Keratinocyte (primary cell): ENCODE measurements at regions not wholly inside any gene's neighbourhood (a gene's known extent, or its start where the extent isn't known, plus 50 kb on each side); places are given as distances from the start of the nearest gene placed in this dataset.

Source experiments
- DNase-seq: peaks from one replicate; pipeline ENCODE4 v3.0.0-alpha.2; 2011; ENCODE audit warnings: low read depth, missing footprints, low spot score
- FAIRE-seq: peaks from 2 replicates; lab custom pipeline; 2011; peaks lifted over from hg19 to GRCh38; lab: Jason Lieb, UNC
- H2AFZ ChIP-seq: 2 replicates; pipeline ENCODE4 v1.6.0; 2012; ENCODE audit warnings: low read length, control low read depth, inconsistent platforms; ENCODE audit not compliant: control insufficient read depth
- H3K27ac ChIP-seq: 2 replicates; pipeline ENCODE4 v1.5.1; 2011; ENCODE audit warnings: low read length; ENCODE audit not compliant: control insufficient read depth, insufficient read depth
- H3K27me3 ChIP-seq: 3 replicates; pipeline ENCODE4 v1.6.0; 2011; ENCODE audit warnings: low read length; ENCODE audit not compliant: control insufficient read depth, insufficient read depth; ENCODE audit errors: extremely low read depth
- H3K36me3 ChIP-seq, 2 experiments: 2 replicates in 1 of 2; 3 replicates in 1 of 2; pipeline ENCODE4 v1.5.1; 2011; ENCODE audit warnings: low read length in 2 of 2, mild to moderate bottlenecking in 1 of 2; ENCODE audit not compliant: control insufficient read depth in 2 of 2, insufficient read depth in 2 of 2; ENCODE audit errors: extremely low read depth in 1 of 2
- H3K4me1 ChIP-seq: 3 replicates; pipeline ENCODE4 v1.5.1; 2011; ENCODE audit warnings: low read length; ENCODE audit not compliant: control insufficient read depth, insufficient read depth; ENCODE audit errors: extremely low read depth
- H3K4me2 ChIP-seq: 3 replicates; pipeline ENCODE4 v1.6.0; 2011; ENCODE audit warnings: low read depth, low read length; ENCODE audit not compliant: control insufficient read depth, insufficient read depth; ENCODE audit errors: extremely low read depth
- H3K4me3 ChIP-seq, 3 experiments: fragments of 200-600 bp in 1 of 3; sonication (generic) in 1 of 3; 2 replicates in 2 of 3; 3 replicates in 1 of 3; pipeline ENCODE4 v1.5.1; 2011 to 2016; ENCODE audit warnings: low read length in 3 of 3, mild to moderate bottlenecking in 3 of 3, control low read depth in 2 of 3, inconsistent platforms in 1 of 3, low read depth in 1 of 3, mixed read lengths in 1 of 3, mixed run types in 1 of 3, moderate library complexity in 1 of 3; ENCODE audit not compliant: control insufficient read depth in 2 of 3, insufficient read depth in 2 of 3; ENCODE audit errors: extremely low read depth in 1 of 3
- H3K79me2 ChIP-seq: 2 replicates; pipeline ENCODE4 v1.6.0; 2012; ENCODE audit warnings: low read length; ENCODE audit not compliant: control insufficient read depth, insufficient read depth
- H3K9ac ChIP-seq: 3 replicates; pipeline ENCODE4 v1.6.0; 2011; ENCODE audit warnings: low read length; ENCODE audit not compliant: control insufficient read depth, insufficient read depth; ENCODE audit errors: extremely low read depth
- H3K9me1 ChIP-seq: 3 replicates; pipeline ENCODE4 v1.6.0; 2011; ENCODE audit warnings: low read length; ENCODE audit not compliant: control insufficient read depth, insufficient read depth; ENCODE audit errors: extremely low read depth
- H3K9me3 ChIP-seq: 2 replicates; pipeline ENCODE4 v1.5.1; 2012; ENCODE audit warnings: low read depth, low read length; ENCODE audit not compliant: control insufficient read depth
- H4K20me1 ChIP-seq: 3 replicates; pipeline ENCODE4 v1.6.0; 2011; ENCODE audit warnings: low read length; ENCODE audit not compliant: control insufficient read depth, insufficient read depth; ENCODE audit errors: extremely low read depth
- EZH2 ChIP-seq: IDR thresholded peaks from one replicate; pipeline ENCODE4 v1.6.1; 2012; ENCODE audit warnings: inconsistent platforms, mild to moderate bottlenecking, low read length, moderate library complexity
- dilution Hi-C: fragments of 300-500 bp; cut with MboI; formaldehyde crosslinking; loops from one replicate; pipeline ENCODE4 v1.7.0; 2020; ENCODE audit warnings: low sequenced_read_pairs; ENCODE audit not compliant: extremely low pct_ligation_motif_present
- TF ChIP-seq, protein P1 (sequence below), 3 experiments: IDR thresholded peaks in 1 of 3; conservative IDR thresholded peaks in 1 of 3; optimal IDR thresholded peaks in 1 of 3; 2 replicates in 2 of 3; 3 replicates in 1 of 3; pipeline versions ENCODE3 to v1.5.1; 2011; ENCODE audit warnings: low read length in 3 of 3, mild to moderate bottlenecking in 3 of 3, moderate library complexity in 2 of 3, control low read depth in 1 of 3, inconsistent platforms in 1 of 3; ENCODE audit not compliant: insufficient read depth in 2 of 3; ENCODE audit errors: extremely low read depth in 1 of 3

DNA sequence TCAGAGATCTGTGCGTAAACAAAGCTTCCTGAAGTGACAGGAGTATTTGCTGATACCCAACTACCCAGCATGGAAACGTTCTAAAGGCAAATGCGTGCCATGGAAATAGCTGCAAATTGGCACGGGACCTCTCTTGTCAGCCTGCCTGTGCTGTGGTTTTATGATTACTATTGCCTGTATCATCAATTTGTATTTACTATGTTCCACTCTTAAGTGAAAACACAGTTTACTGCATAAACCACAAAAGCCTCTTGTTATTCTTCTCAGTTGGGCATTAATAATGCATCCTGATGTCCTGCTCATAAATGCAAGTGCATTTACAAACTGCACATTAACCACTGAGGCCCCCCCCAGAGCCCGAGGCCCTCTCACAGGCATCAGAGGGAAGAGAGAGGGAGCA lies 196.6 kb upstream of the SLC35G4 start:
- Histone ChIP-seq H2AFZ (no peak overlapping the region), H3K4me3 (no peak overlapping the region), H3K9me1 (no peaks in the 10 kb centered on the region), H3K27ac (no peak overlapping the region), H3K9ac (no peak overlapping the region), H3K9me3 (no peaks in the 10 kb centered on the region), H3K27me3 (no peaks in the 10 kb centered on the region), H3K4me2 (no peak overlapping the region), H4K20me1 (no peaks in the 10 kb centered on the region), H3K4me1 (no peaks in the 10 kb centered on the region), H3K36me3 (no peaks in the 10 kb centered on the region), H3K79me2 (no peaks in the 10 kb centered on the region)
- dilution Hi-C loops, result no loop called here
- no peak for FAIRE-seq
- no peak for DNase-seq
- TF ChIP-seq, protein P1, sequence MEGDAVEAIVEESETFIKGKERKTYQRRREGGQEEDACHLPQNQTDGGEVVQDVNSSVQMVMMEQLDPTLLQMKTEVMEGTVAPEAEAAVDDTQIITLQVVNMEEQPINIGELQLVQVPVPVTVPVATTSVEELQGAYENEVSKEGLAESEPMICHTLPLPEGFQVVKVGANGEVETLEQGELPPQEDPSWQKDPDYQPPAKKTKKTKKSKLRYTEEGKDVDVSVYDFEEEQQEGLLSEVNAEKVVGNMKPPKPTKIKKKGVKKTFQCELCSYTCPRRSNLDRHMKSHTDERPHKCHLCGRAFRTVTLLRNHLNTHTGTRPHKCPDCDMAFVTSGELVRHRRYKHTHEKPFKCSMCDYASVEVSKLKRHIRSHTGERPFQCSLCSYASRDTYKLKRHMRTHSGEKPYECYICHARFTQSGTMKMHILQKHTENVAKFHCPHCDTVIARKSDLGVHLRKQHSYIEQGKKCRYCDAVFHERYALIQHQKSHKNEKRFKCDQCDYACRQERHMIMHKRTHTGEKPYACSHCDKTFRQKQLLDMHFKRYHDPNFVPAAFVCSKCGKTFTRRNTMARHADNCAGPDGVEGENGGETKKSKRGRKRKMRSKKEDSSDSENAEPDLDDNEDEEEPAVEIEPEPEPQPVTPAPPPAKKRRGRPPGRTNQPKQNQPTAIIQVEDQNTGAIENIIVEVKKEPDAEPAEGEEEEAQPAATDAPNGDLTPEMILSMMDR (optimal IDR thresholded peaks at IDR 0.05 in 1 of 3, IDR thresholded peaks at IDR 0.05 in 1 of 3, conservative IDR thresholded peaks at IDR 0.05 in 1 of 3; ENCODE audit: extremely low read depth in 1 of 3, insufficient read depth in 2 of 3, low read length in 3 of 3), result no peak
- no peak for TF ChIP-seq EZH2

DNA sequence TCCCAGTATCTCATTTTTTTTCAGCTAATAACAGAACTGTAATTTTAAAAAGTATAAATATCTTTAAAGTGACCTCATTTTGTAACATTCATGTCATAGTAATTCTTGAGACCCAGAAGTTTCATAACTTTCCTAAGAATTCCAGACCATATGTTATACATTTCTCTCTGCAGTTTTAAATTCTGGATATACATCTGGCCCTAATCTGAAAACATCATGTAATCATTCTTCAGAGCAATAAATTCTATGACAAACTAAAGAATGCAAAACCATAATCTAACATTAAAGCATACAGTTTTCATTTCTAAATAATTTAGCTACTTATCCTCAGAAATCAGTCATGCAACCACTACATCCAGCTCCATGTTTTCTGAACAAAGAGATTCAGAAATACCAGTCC lies 198.3 kb upstream of the SLC35G4 start:
- no peaks in the 10 kb centered on the region for H3K9me1 ChIP-seq
- FAIRE-seq, result no peak
- TF ChIP-seq, protein P1 (optimal IDR thresholded peaks at IDR 0.05 in 1 of 3, IDR thresholded peaks at IDR 0.05 in 1 of 3, conservative IDR thresholded peaks at IDR 0.05 in 1 of 3; ENCODE audit: extremely low read depth in 1 of 3, insufficient read depth in 2 of 3, low read length in 3 of 3), result no peak
- no peak for TF ChIP-seq EZH2
- dilution Hi-C loops, result no loop called here
- no peaks in the 10 kb centered on the region for H3K4me1 ChIP-seq
- no peaks in the 10 kb centered on the region for H4K20me1 ChIP-seq
- H3K27ac ChIP-seq, result no peak overlapping the region
- H3K36me3 ChIP-seq, result no peaks in the 10 kb centered on the region
- no peaks in the 10 kb centered on the region for H3K79me2 ChIP-seq
- H3K4me3 ChIP-seq, result no peak overlapping the region
- no peak for DNase-seq
- H3K9ac ChIP-seq, result no peak overlapping the region
- no peaks in the 10 kb centered on the region for H3K27me3 ChIP-seq
- H3K4me2 ChIP-seq, result no peak overlapping the region
- H3K9me3 ChIP-seq, result no peaks in the 10 kb centered on the region
- H2AFZ ChIP-seq, result no peak overlapping the region
